Fibroblast of gingiva (primary cell): ENCODE measurements at regions not wholly inside any gene's neighbourhood (a gene's known extent, or its start where the extent isn't known, plus 50 kb on each side); places are given as distances from the start of the nearest gene placed in this dataset.

ENCODE experiments used
- DNase-seq: peaks from one replicate; pipeline ENCODE4 v3.0.0-alpha.2; 2011; ENCODE audit warnings: low read depth

- DNase-seq: no peak
Measured at GRCh38 chr9:118521261-118521660, 817.1 kb downstream of the TLR4 start.

GRCh38 chr9:118522093-118523028, 818.2 kb downstream of the TLR4 start:
- peak; percentile 47 for DNase-seq

GRCh38 chr9:118527261-118527660, 823.1 kb downstream of the TLR4 start:
- no peak for DNase-seq

- no peak for DNase-seq
Measured at GRCh38 chr9:118529210-118529609, 825.0 kb downstream of the TLR4 start.

GRCh38 chr9:118529624-118530214, 825.5 kb downstream of the TLR4 start:
- no peak for DNase-seq

GRCh38 chr9:118532592-118532991, 828.4 kb downstream of the TLR4 start:
- DNase-seq: no peak

- no peak for DNase-seq
Measured at GRCh38 chr9:118533101-118533500, 828.9 kb downstream of the TLR4 start.

GRCh38 chr9:118533850-118534249, 829.6 kb downstream of the TLR4 start:
- DNase-seq: no peak

GRCh38 chr9:118536153-118536552, 832.0 kb downstream of the TLR4 start:
- DNase-seq: no peak

GRCh38 chr9:118538959-118539358, 830.3 kb downstream of the BRINP1 start:
- no peak for DNase-seq

GRCh38 chr9:118553465-118553864, 815.8 kb downstream of the BRINP1 start:
- DNase-seq: no peak

GRCh38 chr9:118554987-118555386, 814.2 kb downstream of the BRINP1 start:
- no peak for DNase-seq

GRCh38 chr9:118558026-118558425, 811.2 kb downstream of the BRINP1 start:
- no peak for DNase-seq

GRCh38 chr9:118558891-118559290, 810.3 kb downstream of the BRINP1 start:
- DNase-seq: no peak

GRCh38 chr9:118561051-118561450, 808.2 kb downstream of the BRINP1 start:
- no peak for DNase-seq

GRCh38 chr9:118563677-118564076, 805.6 kb downstream of the BRINP1 start:
- no peak for DNase-seq

GRCh38 chr9:118567861-118568260, 801.4 kb downstream of the BRINP1 start:
- DNase-seq: no peak

GRCh38 chr9:118568704-118569103, 800.5 kb downstream of the BRINP1 start:
- DNase-seq: no peak

GRCh38 chr9:118569148-118569547, 800.1 kb downstream of the BRINP1 start:
- DNase-seq: no peak

- no peak for DNase-seq
Measured at GRCh38 chr9:118570066-118570465, 799.2 kb downstream of the BRINP1 start.

GRCh38 chr9:118575341-118576070, 793.7 kb downstream of the BRINP1 start:
- peak; percentile 9 for DNase-seq

- DNase-seq: peak; percentile 67
Measured at GRCh38 chr9:118577121-118577520, 792.1 kb downstream of the BRINP1 start.

- peak; percentile 64 for DNase-seq
Measured at GRCh38 chr9:118578467-118578866, 790.8 kb downstream of the BRINP1 start.
